Inferior parietal cortex (tissue), 1 donor: ENCODE measurements at regions not wholly inside any gene's neighbourhood (a gene's known extent, or its start where the extent isn't known, plus 50 kb on each side); places are given as distances from the start of the nearest gene placed in this dataset.
"Not testable (repeated sequence)": the region's sequence is repeated elsewhere in the genome, so short reads cannot be mapped to it uniquely, and the experiment has no call there.

Experiments
- DNase-seq: peaks from one replicate; pipeline ENCODE4 v3.0.0-alpha.2; 2016; ENCODE audit errors: extremely low spot score

- peak; percentile 55 for DNase-seq
These were observed 68.5 kb downstream of the TMCO5A start for GRCh38 chr15:38002883-38003477.

GRCh38 chr15:38004218-38004861 is 69.9 kb downstream of the TMCO5A start:
- no peak for DNase-seq

GRCh38 chr15:38005953-38006808 is 71.7 kb downstream of the TMCO5A start:
- DNase-seq: no peak

GRCh38 chr15:38010395-38010794 is 76.0 kb downstream of the TMCO5A start:
- no peak for DNase-seq

GRCh38 chr15:38012894-38013293 is 78.5 kb downstream of the TMCO5A start:
- no peak for DNase-seq

GRCh38 chr15:38017721-38018120 is 83.3 kb downstream of the TMCO5A start:
- no peak for DNase-seq

GRCh38 chr15:38019066-38019465 is 84.6 kb downstream of the TMCO5A start:
- no peak for DNase-seq

GRCh38 chr15:38021259-38021658 is 86.8 kb downstream of the TMCO5A start:
- no peak for DNase-seq

GRCh38 chr15:38024293-38025091 is 90.1 kb downstream of the TMCO5A start:
- no peak for DNase-seq

- DNase-seq: not testable (repeated sequence)
These were observed 91.2 kb downstream of the TMCO5A start for GRCh38 chr15:38025656-38026055.

GRCh38 chr15:38028869-38029268 is 94.4 kb downstream of the TMCO5A start:
- no peak for DNase-seq

GRCh38 chr15:38029736-38030135 is 95.3 kb downstream of the TMCO5A start:
- no peak for DNase-seq

GRCh38 chr15:38030609-38031008 is 96.2 kb downstream of the TMCO5A start:
- no peak for DNase-seq

- DNase-seq: no peak
These were observed 101.3 kb downstream of the TMCO5A start for GRCh38 chr15:38035701-38036100.

GRCh38 chr15:38036790-38037338 is 102.4 kb downstream of the TMCO5A start:
- DNase-seq: no peak

- no peak for DNase-seq
These were observed 104.4 kb downstream of the TMCO5A start for GRCh38 chr15:38038659-38039442.

GRCh38 chr15:38040615-38041014 is 106.2 kb downstream of the TMCO5A start:
- no peak for DNase-seq

GRCh38 chr15:38041576-38041975 is 107.1 kb downstream of the TMCO5A start:
- no peak for DNase-seq

- DNase-seq: no peak
These were observed 107.8 kb downstream of the TMCO5A start for GRCh38 chr15:38042211-38042610.

GRCh38 chr15:38042707-38043445 is 108.4 kb downstream of the TMCO5A start:
- no peak for DNase-seq
